HL-60 (cell line): ENCODE measurements at regions not wholly inside any gene's neighbourhood (a gene's known extent, or its start where the extent isn't known, plus 50 kb on each side); places are given as distances from the start of the nearest gene placed in this dataset.

ENCODE experiments used
- CTCF ChIP-seq: IDR thresholded peaks from one replicate; pipeline ENCODE4 v1.5.1; 2011; ENCODE audit warnings: low read length, control low read depth, inconsistent platforms; ENCODE audit not compliant: insufficient read depth
- REST ChIP-seq: IDR thresholded peaks from 2 replicates; pipeline ENCODE4 v1.6.1; 2012; ENCODE audit warnings: low read depth; ENCODE audit not compliant: insufficient replicate concordance

DNA sequence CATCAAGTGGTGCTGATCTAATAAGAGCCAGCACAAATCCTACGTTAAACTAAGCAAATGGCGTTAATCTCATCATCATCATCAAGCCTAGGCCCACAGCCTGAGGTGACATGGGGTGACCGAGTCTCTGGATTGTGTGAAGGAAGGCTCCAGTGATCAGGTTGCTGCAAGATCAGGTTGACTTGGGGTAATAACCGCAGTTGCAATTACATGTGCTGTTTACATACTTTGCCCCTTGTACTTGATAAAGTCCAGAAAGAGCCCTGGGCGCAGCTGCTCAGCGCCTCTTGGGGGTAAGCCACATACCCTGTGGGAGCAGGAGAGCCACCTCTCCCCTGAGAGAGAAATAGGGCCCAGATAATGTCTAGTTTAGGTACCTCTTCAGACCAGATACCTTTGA is 228.1 kb downstream of the WDR11 start:
- TF ChIP-seq CTCF (no peak), REST (no peak)
